Thyroid gland (tissue), 4 donors: ENCODE measurements at regions not wholly inside any gene's neighbourhood (a gene's known extent, or its start where the extent isn't known, plus 50 kb on each side); places are given as distances from the start of the nearest gene placed in this dataset.

Experiments
- CTCF ChIP-seq, 6 experiments: fragments of 200-600 bp in 3 of 6; fragments of 450-650 bp in 3 of 6; sonication (generic) in 3 of 6; IDR thresholded peaks; one replicate each; pipeline ENCODE4 v1.5.1; 2016 to 2019; ENCODE audit warnings: antibody characterized with exemption in 6 of 6, mild to moderate bottlenecking in 2 of 6, inconsistent platforms in 1 of 6, moderate library complexity in 1 of 6
- POLR2A ChIP-seq, 2 donors: fragments of 450-650 bp; IDR thresholded peaks; one replicate each; pipeline ENCODE4 v1.6.1; 2017; ENCODE audit warnings: antibody characterized with exemption in 2 of 2, mild to moderate bottlenecking in 2 of 2, moderate library complexity in 1 of 2

GRCh38 chr5:163172540-163173338 is 264.7 kb upstream of the CCNG1 start:
- TF ChIP-seq CTCF (IDR thresholded peaks at IDR 0.05): no peak
- TF ChIP-seq POLR2A (IDR thresholded peaks at IDR 0.05): no peak
